Activated T-cell treated with anti-CD3 and anti-CD28 coated beads for 24 hours (primary cell): ENCODE measurements at regions not wholly inside any gene's neighbourhood (a gene's known extent, or its start where the extent isn't known, plus 50 kb on each side); places are given as distances from the start of the nearest gene placed in this dataset.

Experiments used
- DNase-seq: peaks from one replicate; pipeline ENCODE4 v3.0.0-alpha.2; 2020; ENCODE audit warnings: low read depth

DNA sequence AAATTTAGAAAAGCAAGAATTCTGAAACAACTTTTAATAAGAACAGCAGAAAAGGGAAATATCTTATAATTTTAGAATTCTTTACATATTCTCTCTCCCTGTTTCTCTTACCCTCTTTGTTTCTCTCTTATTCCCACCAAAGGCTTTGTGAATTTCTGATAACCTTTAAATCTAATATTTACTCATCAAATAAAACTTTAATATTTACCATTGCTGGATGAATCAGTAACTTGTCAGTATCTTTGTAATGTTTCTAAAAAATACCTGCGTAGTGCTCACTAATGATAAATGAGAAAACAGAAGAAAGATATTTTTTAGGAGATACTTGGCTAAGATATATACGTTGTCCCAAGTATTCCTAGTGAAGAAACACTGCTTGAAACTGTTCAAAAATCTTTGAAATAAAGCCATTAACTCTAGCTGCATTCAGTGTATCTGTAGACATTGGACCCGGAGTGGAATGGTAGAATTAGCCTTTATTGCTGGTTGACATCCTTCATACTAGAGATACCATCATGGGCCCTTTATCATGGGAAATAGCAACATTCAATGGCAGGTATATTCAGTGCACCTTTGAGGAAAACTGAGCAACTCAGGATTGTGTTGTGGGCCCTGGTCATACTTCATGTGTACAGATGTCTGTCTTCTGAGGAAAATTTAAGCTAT is 2160.4 kb downstream of the MAT2B start:
- no peak for DNase-seq

DNA sequence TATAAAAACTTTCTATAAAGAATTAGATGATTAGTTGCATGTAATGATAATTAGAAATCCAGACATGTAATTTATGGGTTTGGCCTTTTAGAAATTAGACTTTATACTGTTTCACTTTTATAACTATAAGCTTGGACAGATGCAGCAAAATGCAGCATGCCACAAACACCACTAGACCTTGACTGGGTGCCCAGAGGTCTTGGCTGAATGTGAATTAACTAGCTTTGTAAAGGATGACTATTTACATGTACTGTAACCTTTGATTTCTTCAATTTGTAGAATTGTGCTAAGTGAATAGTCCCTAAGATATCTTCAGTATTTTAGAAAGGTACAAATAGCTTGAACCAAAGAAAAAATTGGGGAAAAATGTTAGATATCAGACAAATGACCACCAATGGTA is 2168.1 kb downstream of the MAT2B start:
- no peak for DNase-seq

DNA sequence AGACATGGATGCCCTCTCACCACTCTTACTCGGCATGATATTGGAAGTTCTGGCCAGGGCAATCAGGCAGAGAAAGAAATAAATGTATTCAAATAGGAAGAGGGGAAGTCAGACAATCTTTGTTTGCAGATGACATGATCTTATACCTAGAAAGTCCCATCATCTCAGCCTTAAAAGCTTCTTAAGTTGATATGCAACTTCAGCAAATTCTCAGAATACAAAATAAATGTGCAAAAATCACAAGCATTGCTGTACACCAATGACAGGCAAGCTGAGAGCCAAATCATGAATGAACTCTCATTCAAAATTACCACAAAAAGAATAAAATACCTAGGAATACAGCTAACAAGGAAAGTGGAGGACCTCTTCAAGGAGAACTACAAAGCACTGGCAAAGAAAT is 2190.4 kb downstream of the MAT2B start:
- no peak for DNase-seq

GRCh38 chr5:165705960-165706359 is 2200.5 kb downstream of the MAT2B start:
- no peak for DNase-seq

- no peak for DNase-seq
These were observed 2206.6 kb downstream of the MAT2B start for GRCh38 chr5:165712011-165712410.

GRCh38 chr5:165714598-165714997 is 2209.2 kb downstream of the MAT2B start:
- no peak for DNase-seq

- DNase-seq = no peak
These were observed 2215.5 kb downstream of the MAT2B start for GRCh38 chr5:165720901-165721300.

GRCh38 chr5:165722401-165722800 is 2217.0 kb downstream of the MAT2B start:
- no peak for DNase-seq

DNA sequence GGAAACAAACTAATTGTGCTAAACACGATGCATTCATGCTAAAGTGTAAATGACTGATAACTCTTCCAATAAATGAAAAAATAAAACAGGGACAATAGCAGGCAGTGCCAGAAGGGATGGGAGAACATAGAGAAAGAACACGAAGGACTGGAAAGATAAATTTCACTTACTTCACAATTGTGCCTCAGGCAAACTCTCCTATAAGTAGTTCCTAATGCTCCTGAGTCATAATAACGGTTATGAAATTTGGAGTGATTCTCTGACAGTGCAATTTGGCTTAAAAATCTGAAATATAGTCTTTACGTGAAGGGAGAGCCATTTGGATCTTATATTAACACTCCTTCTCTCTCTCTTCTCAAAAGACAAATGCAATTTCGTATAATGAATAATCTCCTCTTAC is 2218.5 kb downstream of the MAT2B start:
- no peak for DNase-seq

- DNase-seq = no peak
These were observed 2223.0 kb downstream of the MAT2B start for GRCh38 chr5:165728425-165728824.

- DNase-seq = no peak
These were observed 2230.0 kb downstream of the MAT2B start for GRCh38 chr5:165735388-165735787.

DNA sequence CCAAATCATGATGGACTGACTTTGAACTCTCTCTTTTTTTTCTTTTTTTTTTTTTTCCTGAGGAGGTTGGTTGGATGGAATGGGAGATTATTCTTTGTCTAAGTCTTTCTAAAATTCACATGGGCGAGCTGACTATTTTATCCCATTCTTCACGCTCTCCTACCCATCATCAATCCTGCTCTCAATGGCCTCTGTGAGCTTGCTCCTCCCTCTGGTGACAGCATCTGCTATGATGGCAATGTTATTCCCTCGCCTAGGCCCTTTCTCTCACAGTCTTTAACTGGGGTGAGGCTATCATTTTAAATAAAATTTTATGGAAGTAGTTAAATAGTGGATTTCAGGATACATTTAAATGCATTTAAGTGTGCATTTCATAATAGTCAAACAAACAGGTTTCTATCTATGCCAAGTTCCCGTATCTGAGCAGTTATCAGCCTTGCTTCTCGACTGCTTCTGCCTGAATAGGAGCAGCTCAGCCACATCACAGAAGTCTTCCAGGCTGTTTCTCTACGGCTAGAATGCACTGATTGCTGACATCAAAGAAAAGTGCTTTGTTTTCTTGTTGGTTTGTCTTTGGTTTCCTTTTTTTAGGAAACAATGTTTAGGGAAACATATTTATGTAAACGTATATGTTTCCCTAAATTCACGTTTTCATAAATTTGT is 2233.8 kb downstream of the MAT2B start:
- DNase-seq = no peak

GRCh38 chr5:165757791-165758190 is 2252.4 kb downstream of the MAT2B start:
- no peak for DNase-seq

DNA sequence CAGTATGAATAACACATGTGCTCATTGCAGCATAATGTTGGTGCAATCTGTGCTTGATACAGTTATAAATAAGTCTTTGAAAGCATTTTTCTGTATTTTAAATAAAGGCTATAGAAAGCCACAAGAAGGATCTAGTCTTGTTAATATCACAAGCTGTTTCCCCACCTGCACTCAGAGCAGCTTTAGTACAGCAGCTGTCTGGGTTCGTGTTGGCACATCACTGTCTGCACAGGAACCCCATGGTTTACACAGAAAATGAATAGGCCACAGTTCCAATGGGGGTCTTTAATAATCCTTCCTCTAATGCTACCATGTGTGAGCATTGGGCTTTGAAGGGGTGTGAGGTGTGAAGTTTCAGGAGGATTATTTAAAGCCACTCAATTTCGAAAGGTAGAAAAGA is 2269.7 kb downstream of the MAT2B start:
- DNase-seq = no peak

- DNase-seq = no peak
These were observed 2274.1 kb downstream of the MAT2B start for GRCh38 chr5:165779505-165779904.

DNA sequence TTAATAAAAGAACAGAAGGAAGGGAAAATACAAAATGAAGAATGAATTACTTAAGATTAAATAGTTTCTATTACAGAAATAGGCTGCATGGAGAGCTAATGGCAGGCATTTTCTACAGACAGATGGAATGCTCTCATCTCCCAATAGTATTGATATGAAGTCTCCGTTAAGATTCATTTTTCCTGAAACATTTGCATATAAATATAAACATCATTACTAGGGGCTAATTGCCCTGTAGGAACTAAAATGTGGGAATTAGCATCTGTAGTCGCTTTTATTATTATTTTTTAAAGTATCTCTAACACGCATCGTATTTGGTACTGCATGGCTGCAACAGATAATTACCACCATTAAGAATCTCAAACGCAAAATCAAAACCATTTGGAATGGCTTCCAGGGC is 2275.5 kb downstream of the MAT2B start:
- DNase-seq = no peak

GRCh38 chr5:165781738-165782137 is 2276.3 kb downstream of the MAT2B start:
- no peak for DNase-seq

- DNase-seq = no peak
These were observed 2277.6 kb downstream of the MAT2B start for GRCh38 chr5:165783024-165783423.

GRCh38 chr5:165786073-165786472 is 2280.7 kb downstream of the MAT2B start:
- DNase-seq = no peak

GRCh38 chr5:165795073-165795472 is 2289.7 kb downstream of the MAT2B start:
- DNase-seq = no peak

- DNase-seq = no peak
These were observed 2300.3 kb downstream of the MAT2B start for GRCh38 chr5:165805756-165806155.

- DNase-seq = no peak
These were observed 2302.9 kb downstream of the MAT2B start for GRCh38 chr5:165808335-165808734.

DNA sequence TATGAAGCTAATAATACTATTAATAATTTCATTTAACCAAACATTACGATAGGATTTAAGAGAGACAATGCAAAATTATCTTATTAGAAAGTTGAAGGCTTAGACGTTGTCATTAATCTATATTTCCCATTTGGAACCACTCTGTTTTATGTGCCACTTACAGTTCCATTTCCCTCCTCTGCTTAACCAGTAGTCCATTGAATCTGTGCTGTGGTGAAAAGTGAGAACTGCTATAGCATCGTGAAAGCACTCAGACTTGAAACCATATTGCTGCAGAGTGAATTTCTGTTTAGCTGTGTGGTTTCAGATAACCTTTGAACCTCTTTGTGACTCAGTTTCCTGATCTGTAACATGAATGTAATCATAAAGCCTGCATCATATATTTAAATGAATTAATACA is 2304.5 kb downstream of the MAT2B start:
- no peak for DNase-seq

- no peak for DNase-seq
These were observed 2324.1 kb downstream of the MAT2B start for GRCh38 chr5:165829504-165829903.
